Astrocyte (in vitro differentiated cells and primary cell): ENCODE measurements at regions not wholly inside any gene's neighbourhood (a gene's known extent, or its start where the extent isn't known, plus 50 kb on each side); places are given as distances from the start of the nearest gene placed in this dataset.
A peak's percentile ranks its signal among the peaks of the same experiment; 100 is the strongest.

ENCODE experiments used
- DNase-seq: peaks from one replicate; pipeline ENCODE4 v3.0.0-alpha.2; 2010; ENCODE audit warnings: low read depth
- FAIRE-seq: peaks from 2 replicates; lab custom pipeline; 2011; peaks lifted over from hg19 to GRCh38; lab: Jason Lieb, UNC
- H2AFZ ChIP-seq: 2 replicates; pipeline ENCODE4 v1.6.0; 2012; ENCODE audit warnings: low read depth, low read length, inconsistent platforms
- H3K27ac ChIP-seq: 2 replicates; pipeline ENCODE4 v1.5.1; 2011; ENCODE audit warnings: low read depth, low read length, inconsistent platforms
- H3K27me3 ChIP-seq: 2 replicates; pipeline ENCODE4 v1.6.0; 2011; ENCODE audit warnings: low read length, inconsistent platforms; ENCODE audit not compliant: insufficient read depth
- H3K36me3 ChIP-seq: 2 replicates; pipeline ENCODE4 v1.5.1; 2011; ENCODE audit warnings: low read length, inconsistent platforms; ENCODE audit not compliant: insufficient read depth
- H3K4me1 ChIP-seq: 2 replicates; pipeline ENCODE4 v1.5.1; 2011; ENCODE audit warnings: low read length, inconsistent platforms; ENCODE audit not compliant: insufficient read depth
- H3K4me2 ChIP-seq: 2 replicates; pipeline ENCODE4 v1.6.0; 2012; ENCODE audit warnings: low read length, inconsistent platforms
- H3K4me3 ChIP-seq: 2 replicates; pipeline ENCODE4 v1.5.1; 2011; ENCODE audit warnings: low read depth, mild to moderate bottlenecking, low read length, inconsistent platforms; ENCODE audit not compliant: insufficient read depth
- H3K79me2 ChIP-seq: 2 replicates; pipeline ENCODE4 v1.6.0; 2012; ENCODE audit warnings: mild to moderate bottlenecking, low read length, inconsistent platforms; ENCODE audit not compliant: insufficient read depth
- H3K9ac ChIP-seq: 2 replicates; pipeline ENCODE4 v1.6.0; 2012; ENCODE audit warnings: mild to moderate bottlenecking, low read length, inconsistent platforms
- H3K9me3 ChIP-seq: 2 replicates; pipeline ENCODE4 v1.5.1; 2012; ENCODE audit warnings: low read depth, mild to moderate bottlenecking, low read length, inconsistent platforms; ENCODE audit not compliant: insufficient read depth
- H4K20me1 ChIP-seq: 2 replicates; pipeline ENCODE4 v1.6.0; 2012; ENCODE audit warnings: low read length, inconsistent platforms; ENCODE audit not compliant: insufficient read depth
- H3K27ac Mint-ChIP-seq: one replicate; pipeline ENCODE4 v1.8.0; 2021; ENCODE audit warnings: mild to moderate bottlenecking, mixed read lengths; ENCODE audit not compliant: unreplicated experiment
- H3K27me3 Mint-ChIP-seq: one replicate; pipeline ENCODE4 v1.8.0; 2021; ENCODE audit warnings: low read depth, mixed read lengths; ENCODE audit not compliant: unreplicated experiment
- H3K36me3 Mint-ChIP-seq: one replicate; pipeline ENCODE4 v1.8.0; 2021; ENCODE audit warnings: low read depth, mixed read lengths; ENCODE audit not compliant: unreplicated experiment
- H3K4me1 Mint-ChIP-seq: one replicate; pipeline ENCODE4 v1.8.0; 2021; ENCODE audit warnings: low read depth, mixed read lengths; ENCODE audit not compliant: unreplicated experiment
- H3K4me3 Mint-ChIP-seq: one replicate; pipeline ENCODE4 v1.8.0; 2021; ENCODE audit warnings: mild to moderate bottlenecking, moderate library complexity, mixed read lengths; ENCODE audit not compliant: unreplicated experiment
- H3K9me3 Mint-ChIP-seq: one replicate; pipeline ENCODE4 v1.8.0; 2021; ENCODE audit warnings: mild to moderate bottlenecking, mixed read lengths; ENCODE audit not compliant: unreplicated experiment
- CTCF ChIP-seq: IDR thresholded peaks from 2 replicates; pipeline ENCODE4 v1.5.1; 2011; ENCODE audit warnings: low read depth, mild to moderate bottlenecking, inconsistent platforms, low read length, moderate library complexity; ENCODE audit not compliant: insufficient read depth
- EZH2 ChIP-seq: IDR thresholded peaks from 2 replicates; pipeline ENCODE4 v1.6.1; 2012; ENCODE audit warnings: mild to moderate bottlenecking, low read length, inconsistent platforms; ENCODE audit not compliant: insufficient read depth

- DNase-seq (no peak), FAIRE-seq (no peak)
- Histone ChIP-seq H3K79me2 (no peaks in the 10 kb centered on the region), H4K20me1 (no peaks in the 10 kb centered on the region), H2AFZ (no peak overlapping the region), H3K36me3 (no peaks in the 10 kb centered on the region), H3K9ac (no peak overlapping the region), H3K27ac (no peak overlapping the region), H3K9me3 (no peaks in the 10 kb centered on the region), H3K4me2 (no peak overlapping the region), H3K27me3 (no peaks in the 10 kb centered on the region), H3K4me1 (peaks cover 5% of the 10 kb centered on the region), H3K4me3 (no peak overlapping the region)
- TF ChIP-seq EZH2 (no peak), CTCF (peak; percentile 29)
- Mint-ChIP-seq H3K9me3 (no peaks in the 10 kb centered on the region), H3K27me3 (no peaks in the 10 kb centered on the region), H3K4me3 (no peak overlapping the region), H3K36me3 (no peaks in the 10 kb centered on the region), H3K4me1 (peaks cover 5% of the 10 kb centered on the region), H3K27ac (no peak overlapping the region)
Observed at GRCh38 chr1:106217765-106218164, 838.7 kb upstream of the PRMT6 start.

- no peaks in the 10 kb centered on the region for H3K9me3 Mint-ChIP-seq
- peak overlapping the region; percentile 50 for H3K27ac Mint-ChIP-seq
- peak overlapping the region; percentile 72 for H3K27ac ChIP-seq
- peaks cover 26% of the 10 kb centered on the region for H3K4me1 Mint-ChIP-seq
- H3K9me3 ChIP-seq, result no peaks in the 10 kb centered on the region
- H3K4me3 ChIP-seq, result no peak overlapping the region
- H3K9ac ChIP-seq, result no peak overlapping the region
- H3K4me1 ChIP-seq, result peaks cover 9% of the 10 kb centered on the region
- peak overlapping the region; percentile 27 for H2AFZ ChIP-seq
- H3K27me3 ChIP-seq, result no peaks in the 10 kb centered on the region
- H3K4me2 ChIP-seq, result peak overlapping the region; percentile 56
- H3K27me3 Mint-ChIP-seq, result no peaks in the 10 kb centered on the region
- FAIRE-seq (peak; percentile 39), DNase-seq (peak; percentile 23)
- TF ChIP-seq CTCF (no peak), EZH2 (no peak)
- H3K36me3 ChIP-seq, result no peaks in the 10 kb centered on the region
- H3K79me2 ChIP-seq, result no peaks in the 10 kb centered on the region
- no peaks in the 10 kb centered on the region for H4K20me1 ChIP-seq
- H3K4me3 Mint-ChIP-seq, result no peak overlapping the region
- H3K36me3 Mint-ChIP-seq, result no peaks in the 10 kb centered on the region
Observed at GRCh38 chr1:106222403-106222802, 834.1 kb upstream of the PRMT6 start.

GRCh38 chr1:106223213-106223612 is 833.3 kb upstream of the PRMT6 start:
- H3K36me3 Mint-ChIP-seq, result no peaks in the 10 kb centered on the region
- H3K9me3 Mint-ChIP-seq, result no peaks in the 10 kb centered on the region
- H3K9me3 ChIP-seq, result no peaks in the 10 kb centered on the region
- no peaks in the 10 kb centered on the region for H3K79me2 ChIP-seq
- no peak overlapping the region for H3K4me3 ChIP-seq
- H3K27me3 Mint-ChIP-seq, result no peaks in the 10 kb centered on the region
- H3K27me3 ChIP-seq, result no peaks in the 10 kb centered on the region
- peaks cover 26% of the 10 kb centered on the region for H3K4me1 Mint-ChIP-seq
- H3K9ac ChIP-seq, result no peak overlapping the region
- H4K20me1 ChIP-seq, result no peaks in the 10 kb centered on the region
- peak overlapping the region; percentile 89 for H3K27ac Mint-ChIP-seq
- FAIRE-seq (no peak), DNase-seq (no peak)
- TF ChIP-seq CTCF, result no peak
- TF ChIP-seq EZH2, result no peak
- H2AFZ ChIP-seq, result no peak overlapping the region
- H3K4me2 ChIP-seq, result no peak overlapping the region
- H3K27ac ChIP-seq, result peak overlapping the region; percentile 72
- no peaks in the 10 kb centered on the region for H3K36me3 ChIP-seq
- no peak overlapping the region for H3K4me3 Mint-ChIP-seq
- H3K4me1 ChIP-seq, result peaks cover 9% of the 10 kb centered on the region
